Caki2 (cell line): ENCODE measurements at regions not wholly inside any gene's neighbourhood (a gene's known extent, or its start where the extent isn't known, plus 50 kb on each side); places are given as distances from the start of the nearest gene placed in this dataset.

ENCODE experiments used
- DNase-seq: peaks from one replicate; pipeline ENCODE4 v3.0.0-alpha.2; 2015; ENCODE audit warnings: low read depth
- in situ Hi-C: cut with HindIII; loops from 2 replicates; pipeline ENCODE4 v1.10.0; 2016; ENCODE audit warnings: low sequenced_read_pairs, low pct_unique_long_range_greater_than_20kb, mixed read lengths

DNA sequence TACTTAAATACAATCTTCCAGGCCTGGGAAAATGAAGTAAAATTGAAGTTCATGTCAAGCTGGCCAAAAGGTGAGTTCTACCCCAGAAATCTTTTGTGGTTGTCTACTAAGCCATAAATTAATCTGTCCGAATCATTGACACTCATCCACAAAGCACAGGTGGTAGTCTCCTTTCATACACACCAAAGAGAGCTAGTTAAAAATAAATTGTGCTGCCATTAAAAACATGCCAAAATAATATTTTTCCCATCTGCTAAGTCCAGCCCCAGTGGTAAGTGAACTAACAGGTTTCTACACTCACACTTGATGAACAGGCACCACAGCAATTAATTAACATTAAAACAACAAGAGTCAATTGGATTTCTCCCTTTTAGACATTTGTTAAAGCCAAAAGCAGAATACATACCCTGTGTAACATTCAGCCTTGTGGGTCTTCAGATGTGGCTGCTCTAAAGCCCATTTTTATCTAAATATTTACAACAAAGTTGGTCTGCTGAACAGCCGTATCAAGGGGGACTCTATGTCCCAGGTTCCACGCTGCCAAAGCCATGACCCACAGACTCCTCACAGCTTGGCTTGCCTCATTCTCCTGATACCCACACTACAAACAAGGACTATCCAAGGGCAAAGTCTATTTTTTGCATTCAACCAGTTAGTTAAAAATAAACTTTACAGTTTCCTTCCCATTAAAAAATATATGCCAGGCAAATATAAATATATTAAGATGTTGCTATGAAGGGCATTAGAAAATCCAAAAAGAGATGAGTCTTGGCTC lies 490.4 kb downstream of the BMP2 start:
- DNase-seq: no peak
- in situ Hi-C loops: no loop called here

GRCh38 chr20:7262803-7263202 lies 495.3 kb downstream of the BMP2 start:
- in situ Hi-C loops: no loop called here
- no peak for DNase-seq

- in situ Hi-C loops: no loop called here
- DNase-seq: no peak
Measured at GRCh38 chr20:7264137-7264536, 496.7 kb downstream of the BMP2 start.

- DNase-seq: no peak
- in situ Hi-C loops: no loop called here
Measured at GRCh38 chr20:7269452-7269851, 502.0 kb downstream of the BMP2 start.

DNA sequence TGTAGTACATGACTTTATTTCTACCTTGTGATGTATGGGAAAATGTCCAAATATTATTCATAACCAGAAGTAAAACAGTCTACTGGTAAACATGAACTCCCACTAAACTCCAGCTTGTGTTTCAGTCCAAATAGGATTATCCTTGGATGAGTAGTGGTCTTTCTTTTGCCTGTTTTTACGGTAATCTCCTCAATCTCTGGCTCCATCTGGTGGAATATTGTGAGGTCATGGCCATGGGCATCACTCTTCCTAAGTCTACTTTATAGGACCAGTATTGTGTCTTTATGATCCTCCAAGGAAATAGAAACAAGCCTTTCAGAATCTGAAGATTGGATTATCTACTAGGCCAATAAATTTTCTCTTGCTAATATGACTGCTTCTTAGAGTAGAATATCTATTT lies 505.0 kb downstream of the BMP2 start:
- in situ Hi-C loops: no loop called here
- DNase-seq: no peak

DNA sequence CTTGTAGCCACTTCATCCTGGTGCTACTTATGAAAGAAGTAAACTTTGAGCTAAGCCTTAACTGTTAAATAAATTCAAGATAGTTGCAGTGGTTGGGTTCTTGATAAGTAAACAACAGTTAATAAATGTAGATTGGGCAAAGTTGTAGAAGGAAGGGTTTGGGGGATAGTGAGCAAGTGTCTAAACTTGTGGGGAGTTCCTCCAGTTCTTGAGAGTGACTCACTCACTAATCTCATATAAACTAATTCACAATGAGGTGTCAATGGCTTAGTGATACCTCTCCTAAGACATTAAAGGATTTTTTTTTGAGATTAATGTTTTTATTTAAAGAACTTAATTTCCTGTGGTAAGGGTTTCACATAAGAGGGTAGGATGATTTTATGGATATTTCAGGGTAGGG lies 507.4 kb downstream of the BMP2 start:
- in situ Hi-C loops: no loop called here
- DNase-seq: no peak

DNA sequence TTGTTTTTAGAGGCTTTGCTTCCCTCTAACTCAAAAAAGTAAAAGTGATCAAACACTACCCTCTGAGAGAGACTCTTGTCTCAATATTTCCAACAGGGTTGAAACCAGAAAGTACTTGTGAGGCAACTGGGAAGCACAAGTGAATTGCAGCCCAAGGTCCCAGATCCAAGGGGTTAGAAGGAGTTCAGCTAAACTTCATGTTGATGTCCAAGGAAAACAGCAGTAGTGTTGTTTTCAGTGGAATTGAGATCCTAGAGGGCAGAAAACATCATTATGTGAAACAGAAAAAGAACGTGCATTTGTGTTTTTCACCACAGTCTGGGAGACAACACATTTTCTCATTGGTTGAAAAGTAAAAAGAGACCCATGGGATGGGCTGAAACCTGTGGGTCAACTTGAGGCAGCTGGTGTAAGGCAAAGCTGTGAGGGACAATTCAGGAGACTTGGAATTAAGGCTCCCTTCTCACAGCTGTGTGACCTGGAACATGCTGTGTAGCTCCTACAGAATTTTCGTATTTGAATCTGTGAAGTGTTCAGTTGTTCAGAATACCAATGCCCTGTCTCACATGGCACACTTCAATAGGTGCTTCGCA lies 508.3 kb downstream of the BMP2 start:
- DNase-seq: no peak
- in situ Hi-C loops: no loop called here

GRCh38 chr20:7285918-7286556 lies 518.6 kb downstream of the BMP2 start:
- in situ Hi-C loops: no loop called here
- DNase-seq: peak; percentile 52

- DNase-seq: no peak
- in situ Hi-C loops: no loop called here
Measured at GRCh38 chr20:7291323-7291943, 523.9 kb downstream of the BMP2 start.

GRCh38 chr20:7291946-7292345 lies 524.5 kb downstream of the BMP2 start:
- no peak for DNase-seq
- in situ Hi-C loops: no loop called here

DNA sequence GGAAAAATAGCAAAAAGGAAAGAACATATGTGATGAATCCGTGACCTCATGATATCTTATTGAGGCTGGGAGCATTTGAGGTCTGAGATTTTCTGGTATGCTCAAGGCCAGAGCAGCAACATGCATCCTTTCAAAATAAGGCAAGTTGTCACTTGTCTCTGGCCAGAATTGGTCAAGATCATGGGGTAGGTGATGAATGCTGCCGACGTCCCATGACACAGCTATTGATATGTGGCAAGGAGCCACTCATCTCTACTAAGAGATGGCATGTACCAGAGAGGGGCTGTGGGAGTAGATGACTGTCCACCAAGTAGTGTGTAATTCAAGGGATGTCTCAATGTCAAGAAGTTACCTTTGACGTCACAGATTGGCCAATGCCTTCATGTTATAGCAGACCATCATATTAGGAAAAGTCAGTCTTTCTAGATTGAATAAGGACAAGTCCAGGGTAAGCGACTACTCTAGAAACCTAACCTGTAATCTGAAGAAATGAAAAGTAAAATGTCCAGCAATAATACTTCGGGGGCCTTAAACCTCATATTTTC lies 527.4 kb downstream of the BMP2 start:
- in situ Hi-C loops: no loop called here
- DNase-seq: no peak

DNA sequence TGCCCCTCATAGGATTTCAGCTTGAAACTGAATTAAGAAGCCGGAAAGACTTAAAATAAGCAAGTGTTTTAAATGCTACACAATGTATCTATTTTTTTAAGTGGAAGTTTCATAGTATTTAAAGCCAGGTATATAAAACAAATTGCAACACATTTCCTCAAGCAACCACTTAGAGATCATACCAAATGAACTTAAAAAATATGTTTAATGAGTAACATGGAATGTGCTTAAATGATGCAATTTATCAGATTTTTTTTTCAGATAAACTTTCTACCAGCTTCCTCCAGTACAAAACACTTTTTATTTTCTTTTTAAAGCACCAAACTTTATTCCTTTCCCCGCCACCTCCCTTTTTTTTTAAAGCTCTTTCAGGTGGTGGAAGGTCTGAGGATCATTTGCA lies 534.3 kb downstream of the BMP2 start:
- in situ Hi-C loops: no loop called here

GRCh38 chr20:7302250-7302649 lies 534.8 kb downstream of the BMP2 start:
- in situ Hi-C loops: no loop called here
- no peak for DNase-seq

More for the DNA sequence above, 534.3 kb downstream of the BMP2 start:
- DNase-seq: no peak

DNA sequence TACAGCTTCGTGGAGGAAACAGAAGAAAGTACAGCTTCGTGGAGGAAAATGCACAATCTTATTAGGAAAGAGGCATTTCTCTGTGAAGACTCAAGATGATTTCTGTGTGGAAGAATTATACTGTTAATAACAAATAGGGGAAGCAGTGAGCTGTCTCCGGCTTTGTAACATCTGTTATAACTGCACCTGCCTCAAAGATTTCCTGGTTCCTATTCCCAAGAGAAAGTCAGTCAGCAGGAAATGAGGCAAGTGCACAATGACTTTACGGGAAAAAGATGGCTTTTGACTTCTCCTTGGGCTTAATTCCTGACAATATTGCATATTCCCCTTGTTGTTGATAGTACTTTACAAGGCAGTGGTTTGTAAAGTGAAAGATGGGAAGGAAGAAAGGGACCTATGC lies 538.5 kb downstream of the BMP2 start:
- no peak for DNase-seq
- in situ Hi-C loops: no loop called here

DNA sequence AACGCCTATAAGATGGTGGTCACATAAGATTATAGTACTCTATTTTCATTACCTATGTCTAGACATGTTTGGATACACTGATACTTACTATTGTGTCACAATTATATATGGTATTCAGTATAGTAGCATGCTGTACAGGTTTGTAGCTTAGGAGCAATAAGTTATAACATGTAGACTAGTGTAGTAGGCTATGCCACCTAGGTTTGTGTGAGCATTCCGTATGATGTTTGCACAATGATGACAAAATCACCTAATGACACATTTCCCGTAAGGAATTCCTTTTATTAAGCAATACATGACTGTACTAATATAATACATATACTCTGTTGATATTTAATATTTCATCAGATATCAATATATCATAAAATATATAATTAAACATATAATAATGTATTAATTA lies 540.7 kb downstream of the BMP2 start:
- no peak for DNase-seq
- in situ Hi-C loops: no loop called here

DNA sequence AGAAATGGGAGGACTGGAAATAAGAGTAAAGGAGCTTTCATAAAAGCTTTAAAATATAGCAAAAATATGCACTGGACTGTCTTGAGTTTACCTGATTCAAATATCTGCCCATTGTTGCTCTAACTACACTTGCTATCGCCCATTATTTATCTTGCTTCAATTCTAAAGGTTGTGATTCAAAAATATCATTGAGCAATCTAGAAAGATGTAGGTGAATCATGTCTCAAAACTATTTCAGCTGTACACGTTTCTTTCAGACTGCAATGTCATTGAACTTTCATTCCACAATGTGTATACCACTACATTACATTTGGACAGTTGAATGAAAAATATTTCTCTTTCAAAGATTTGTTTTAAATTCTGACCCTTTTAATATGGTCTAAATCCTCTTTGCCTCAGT lies 545.6 kb downstream of the BMP2 start:
- in situ Hi-C loops: no loop called here
- no peak for DNase-seq

- in situ Hi-C loops: no loop called here
- DNase-seq: no peak
Measured at GRCh38 chr20:7323957-7324356, 556.5 kb downstream of the BMP2 start.

- no peak for DNase-seq
- in situ Hi-C loops: no loop called here
Measured at GRCh38 chr20:7327810-7328209, 560.3 kb downstream of the BMP2 start.

DNA sequence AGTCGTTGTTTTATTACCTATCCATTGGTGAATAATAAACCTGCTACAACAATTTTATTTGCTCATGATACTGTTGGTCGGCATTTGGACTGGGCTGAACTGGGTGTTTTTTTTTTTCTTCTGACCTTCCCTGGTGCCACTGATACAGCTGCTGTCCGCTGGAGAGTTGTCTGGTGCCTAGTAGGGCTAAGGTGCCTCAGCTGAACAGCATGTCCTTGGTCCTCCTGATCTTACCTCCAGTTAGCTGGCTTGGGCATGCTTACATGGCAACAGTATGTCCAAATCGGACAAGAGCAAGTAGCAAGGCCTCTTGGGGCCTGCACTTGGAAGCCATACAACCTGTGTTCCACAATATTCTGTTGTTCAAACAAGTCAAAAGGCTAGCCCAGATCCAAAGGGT lies 563.4 kb downstream of the BMP2 start:
- no peak for DNase-seq
- in situ Hi-C loops: no loop called here
